Uterus (tissue), 2 donors: ENCODE measurements at regions not wholly inside any gene's neighbourhood (a gene's known extent, or its start where the extent isn't known, plus 50 kb on each side); places are given as distances from the start of the nearest gene placed in this dataset.

Experiments used
- POLR2A ChIP-seq, 2 donors: fragments of 450-650 bp; IDR thresholded peaks; one replicate each; pipeline ENCODE4 v1.6.1; 2016; ENCODE audit warnings: antibody characterized with exemption in 2 of 2, mild to moderate bottlenecking in 1 of 2, moderate library complexity in 1 of 2
- TF ChIP-seq, protein P1 (sequence below), 4 experiments: fragments of 200-600 bp in 2 of 4; fragments of 450-650 bp in 2 of 4; sonication (generic) in 2 of 4; IDR thresholded peaks; one replicate each; pipeline ENCODE4 v1.5.1; 2016 to 2019; ENCODE audit warnings: antibody characterized with exemption in 4 of 4, mild to moderate bottlenecking in 2 of 4, moderate library complexity in 1 of 4

DNA sequence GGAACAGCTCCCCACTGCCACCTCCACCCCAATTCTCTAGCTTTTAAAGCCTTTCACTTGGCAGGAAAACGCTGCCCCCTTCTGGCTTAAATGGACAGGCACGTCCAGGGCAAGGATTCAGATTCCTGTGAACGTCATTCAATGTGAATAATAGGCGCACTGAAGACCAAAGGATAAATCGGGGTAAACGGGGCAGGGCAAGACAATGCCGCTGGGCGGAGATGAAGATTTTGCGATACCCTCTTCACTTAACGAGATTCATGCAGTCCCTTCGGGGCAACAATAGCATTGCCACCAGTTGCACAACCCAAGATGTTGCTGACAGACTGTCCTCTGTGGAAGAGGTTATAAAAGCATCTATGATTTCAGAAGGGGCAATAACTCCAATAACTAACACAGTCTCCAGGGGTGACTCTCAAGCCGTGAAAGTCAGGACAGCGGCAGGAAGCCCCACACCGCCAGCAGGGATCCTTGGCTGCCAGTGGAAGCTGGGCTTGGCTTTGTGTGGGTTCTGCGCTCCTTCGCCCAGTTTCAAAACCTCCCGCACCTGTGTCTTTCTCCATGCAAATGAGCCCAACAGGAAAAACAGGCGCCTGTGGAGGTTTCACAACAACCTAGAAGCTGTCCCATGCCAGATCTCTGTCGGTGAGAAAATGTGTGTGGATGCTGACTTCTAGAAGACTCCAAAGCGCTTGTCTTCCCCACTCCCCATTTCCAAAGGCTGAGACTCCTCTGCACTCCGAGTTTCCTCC lies 291.8 kb downstream of the BMP7 start:
- TF ChIP-seq, protein P1, sequence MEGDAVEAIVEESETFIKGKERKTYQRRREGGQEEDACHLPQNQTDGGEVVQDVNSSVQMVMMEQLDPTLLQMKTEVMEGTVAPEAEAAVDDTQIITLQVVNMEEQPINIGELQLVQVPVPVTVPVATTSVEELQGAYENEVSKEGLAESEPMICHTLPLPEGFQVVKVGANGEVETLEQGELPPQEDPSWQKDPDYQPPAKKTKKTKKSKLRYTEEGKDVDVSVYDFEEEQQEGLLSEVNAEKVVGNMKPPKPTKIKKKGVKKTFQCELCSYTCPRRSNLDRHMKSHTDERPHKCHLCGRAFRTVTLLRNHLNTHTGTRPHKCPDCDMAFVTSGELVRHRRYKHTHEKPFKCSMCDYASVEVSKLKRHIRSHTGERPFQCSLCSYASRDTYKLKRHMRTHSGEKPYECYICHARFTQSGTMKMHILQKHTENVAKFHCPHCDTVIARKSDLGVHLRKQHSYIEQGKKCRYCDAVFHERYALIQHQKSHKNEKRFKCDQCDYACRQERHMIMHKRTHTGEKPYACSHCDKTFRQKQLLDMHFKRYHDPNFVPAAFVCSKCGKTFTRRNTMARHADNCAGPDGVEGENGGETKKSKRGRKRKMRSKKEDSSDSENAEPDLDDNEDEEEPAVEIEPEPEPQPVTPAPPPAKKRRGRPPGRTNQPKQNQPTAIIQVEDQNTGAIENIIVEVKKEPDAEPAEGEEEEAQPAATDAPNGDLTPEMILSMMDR (IDR thresholded peaks at IDR 0.05), result peak; percentile 30 to 59 (median 54)
- TF ChIP-seq POLR2A (IDR thresholded peaks at IDR 0.05), result no peak
